ENCODE measurements at regions not wholly inside any gene's neighbourhood (a gene's known extent, or its start where the extent isn't known, plus 50 kb on each side); places are given as distances from the start of the nearest gene placed in this dataset.

DNA sequence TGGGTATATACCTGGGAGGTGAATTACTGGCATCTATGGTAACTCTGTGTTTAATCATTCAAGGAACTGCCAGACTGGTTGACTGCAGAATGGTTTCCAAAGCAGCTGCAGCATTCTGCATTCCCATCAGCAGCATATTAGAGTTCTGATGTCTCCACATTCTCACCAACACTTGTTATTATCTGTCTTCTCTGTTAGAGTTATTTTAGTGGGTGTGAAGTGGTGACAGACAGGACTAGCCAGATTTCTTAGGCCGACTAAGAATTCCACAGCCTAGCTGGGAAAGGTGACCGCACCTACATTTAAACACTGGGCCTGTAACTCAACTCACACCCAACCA lies 110.9 kb downstream of the TMEM170B start:
- Histone ChIP-seq H3K4me1 (no peaks in the 10 kb centered on the region), H3K36me3 (no peaks in the 10 kb centered on the region), H3K9me3 (no peaks in the 10 kb centered on the region), H3K4me3 (no peak overlapping the region), H3K27me3 (no peaks in the 10 kb centered on the region), H3K27ac (no peak overlapping the region)
- 61 to 72% methylated on average over 2 of the region's 2 CpGs for WGBS, 2 donors
- DNase-seq: no peak
- no peak for FAIRE-seq
- intact Hi-C loops (cut with DNase I): no loop called here
- TF ChIP-seq, protein P1, sequence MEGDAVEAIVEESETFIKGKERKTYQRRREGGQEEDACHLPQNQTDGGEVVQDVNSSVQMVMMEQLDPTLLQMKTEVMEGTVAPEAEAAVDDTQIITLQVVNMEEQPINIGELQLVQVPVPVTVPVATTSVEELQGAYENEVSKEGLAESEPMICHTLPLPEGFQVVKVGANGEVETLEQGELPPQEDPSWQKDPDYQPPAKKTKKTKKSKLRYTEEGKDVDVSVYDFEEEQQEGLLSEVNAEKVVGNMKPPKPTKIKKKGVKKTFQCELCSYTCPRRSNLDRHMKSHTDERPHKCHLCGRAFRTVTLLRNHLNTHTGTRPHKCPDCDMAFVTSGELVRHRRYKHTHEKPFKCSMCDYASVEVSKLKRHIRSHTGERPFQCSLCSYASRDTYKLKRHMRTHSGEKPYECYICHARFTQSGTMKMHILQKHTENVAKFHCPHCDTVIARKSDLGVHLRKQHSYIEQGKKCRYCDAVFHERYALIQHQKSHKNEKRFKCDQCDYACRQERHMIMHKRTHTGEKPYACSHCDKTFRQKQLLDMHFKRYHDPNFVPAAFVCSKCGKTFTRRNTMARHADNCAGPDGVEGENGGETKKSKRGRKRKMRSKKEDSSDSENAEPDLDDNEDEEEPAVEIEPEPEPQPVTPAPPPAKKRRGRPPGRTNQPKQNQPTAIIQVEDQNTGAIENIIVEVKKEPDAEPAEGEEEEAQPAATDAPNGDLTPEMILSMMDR (IDR thresholded peaks at IDR 0.05): no peak
- ATAC-seq: no peak

DNA sequence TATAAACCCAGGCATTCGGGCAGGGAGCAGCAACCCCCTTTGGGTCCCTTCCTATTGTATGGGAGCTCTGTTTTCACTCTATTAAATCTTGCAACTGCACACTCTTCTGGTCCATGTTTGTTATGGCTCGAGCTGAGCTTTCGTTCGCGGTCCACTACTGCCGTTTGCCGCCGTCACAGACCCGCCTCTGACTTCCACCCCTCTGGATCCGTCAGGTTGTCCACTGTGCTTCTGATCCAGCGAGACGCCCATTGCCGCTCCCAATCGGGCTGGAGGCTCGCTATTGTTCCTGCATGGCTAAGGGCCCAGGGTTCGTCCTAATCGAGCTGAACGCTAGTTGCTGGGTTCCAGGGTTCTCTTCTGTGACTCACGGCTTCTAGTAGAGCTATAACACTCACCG lies 111.3 kb downstream of the TMEM170B start:
- ATAC-seq: no peak
- no peak overlapping the region for H3K4me3 ChIP-seq
- H3K4me1 ChIP-seq: no peaks in the 10 kb centered on the region
- no peak overlapping the region for H3K27ac ChIP-seq
- no peaks in the 10 kb centered on the region for H3K9me3 ChIP-seq
- TF ChIP-seq, protein P1 (IDR thresholded peaks at IDR 0.05): no peak
- H3K36me3 ChIP-seq: no peaks in the 10 kb centered on the region
- no peaks in the 10 kb centered on the region for H3K27me3 ChIP-seq
- intact Hi-C loops (cut with DNase I): no loop called here
- FAIRE-seq: no peak
- no peak for DNase-seq
- 97 to 99% methylated on average over 20 of the region's 20 CpGs for WGBS, 2 donors

DNA sequence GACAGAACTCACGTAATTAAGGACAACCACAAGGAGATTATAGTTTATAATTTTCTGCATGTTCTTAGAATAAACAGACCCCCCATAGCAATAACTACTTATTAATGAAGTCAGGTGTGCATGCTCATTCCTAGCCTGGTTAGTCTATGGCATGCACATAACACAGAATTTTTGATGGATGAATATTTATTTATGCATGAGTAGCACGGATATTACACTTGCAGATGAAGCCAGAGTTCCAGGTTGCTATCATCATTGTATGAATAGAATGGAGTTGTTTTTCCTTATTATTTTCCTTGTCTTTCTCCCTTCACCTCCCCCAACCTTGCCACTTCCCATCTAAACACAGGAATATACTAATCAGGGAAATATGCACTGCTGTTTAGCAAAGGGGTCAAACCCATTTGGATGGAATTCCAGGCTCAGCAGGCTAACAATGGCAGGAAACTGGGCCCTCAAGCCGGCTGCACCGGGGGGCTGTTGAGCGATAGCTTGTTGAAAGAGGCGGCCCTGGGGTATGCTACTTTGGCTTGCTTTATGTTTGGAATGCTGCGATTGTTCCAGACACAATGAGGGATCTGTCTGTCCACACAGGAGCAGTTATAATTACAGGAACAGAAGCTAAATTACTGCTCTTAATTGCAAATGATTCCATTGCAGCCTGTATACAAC lies 112.6 kb downstream of the TMEM170B start:
- ATAC-seq (no peak), DNase-seq (no peak), FAIRE-seq (no peak)
- Histone ChIP-seq H3K4me1 (no peaks in the 10 kb centered on the region), H3K27ac (no peak overlapping the region), H3K36me3 (no peaks in the 10 kb centered on the region), H3K4me3 (no peak overlapping the region), H3K27me3 (no peaks in the 10 kb centered on the region), H3K9me3 (no peaks in the 10 kb centered on the region)
- intact Hi-C loops (cut with DNase I): loop anchor here in 2 of 3 donors (10.0 kb wide), 2 partner anchors 585 to 955 kb away; no protein-coding TSS in a partner anchor
- WGBS, 2 donors: 81 to 86% methylated on average over 7 of the region's 7 CpGs
- TF ChIP-seq, protein P1 (IDR thresholded peaks at IDR 0.05): no peak

DNA sequence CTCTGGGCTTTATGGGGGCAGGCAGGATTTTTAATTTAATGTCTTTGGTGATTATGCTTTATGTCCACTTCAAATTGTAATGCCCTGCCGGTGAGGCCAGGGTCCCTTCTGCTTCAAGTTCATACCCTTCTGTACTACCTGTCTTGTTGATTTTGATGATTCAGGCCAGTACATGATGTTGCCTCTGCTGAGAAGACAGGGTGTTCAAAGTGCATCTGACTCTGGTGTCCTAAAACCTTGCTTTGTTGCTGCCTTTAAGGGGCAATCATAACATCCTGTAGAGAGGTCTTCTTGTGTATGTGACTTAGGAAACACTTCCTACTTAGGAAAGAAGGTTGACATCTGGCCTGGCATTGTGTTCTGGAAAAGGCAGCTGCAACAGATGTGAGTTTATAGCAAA lies 113.2 kb downstream of the TMEM170B start:
- H3K27ac ChIP-seq: no peak overlapping the region

More for the DNA sequence above, 113.2 kb downstream of the TMEM170B start:
- DNase-seq: no peak
- Histone ChIP-seq H3K27me3 (no peaks in the 10 kb centered on the region), H3K9me3 (no peaks in the 10 kb centered on the region), H3K4me3 (no peak overlapping the region), H3K36me3 (no peaks in the 10 kb centered on the region), H3K4me1 (no peaks in the 10 kb centered on the region)
- FAIRE-seq: no peak
- no peak for ATAC-seq
- intact Hi-C loops (cut with DNase I): loop anchor here in 2 of 3 donors (10.0 kb wide), 2 partner anchors 584 to 954 kb away; no protein-coding TSS in a partner anchor
- 85 to 88% methylated on average over 1 of the region's 1 CpG for WGBS, 2 donors
- TF ChIP-seq, protein P1 (IDR thresholded peaks at IDR 0.05): no peak
